ENCODE measurements at regions not wholly inside any gene's neighbourhood (a gene's known extent, or its start where the extent isn't known, plus 50 kb on each side); places are given as distances from the start of the nearest gene placed in this dataset.
"Not testable (repeated sequence)": the region's sequence is repeated elsewhere in the genome, so short reads cannot be mapped to it uniquely, and the experiment has no call there.

DNA sequence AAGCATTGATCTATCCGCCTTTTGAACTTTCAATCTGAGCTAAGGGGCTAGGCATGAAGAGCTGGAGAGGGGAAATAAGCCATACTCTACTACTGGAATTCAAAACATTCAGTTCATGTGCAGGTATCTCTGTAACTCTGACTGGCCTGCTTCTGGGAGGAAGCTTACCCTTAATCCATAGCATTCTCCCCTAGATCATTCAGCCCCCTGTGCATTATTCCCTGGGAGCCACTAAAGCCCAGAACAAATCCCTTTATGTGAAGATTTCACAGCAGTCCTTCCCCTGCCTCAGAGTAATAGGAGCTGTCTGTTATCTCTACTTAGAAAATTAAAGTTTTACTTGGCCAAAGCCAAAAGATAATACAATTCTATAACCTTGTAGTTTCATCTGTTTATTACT, 300.7 kb downstream of the SEC16B start:
- Histone ChIP-seq H3K23ac (ENCODE audit: low read length) (no peak overlapping the region), H4K12ac (ENCODE audit: low read depth, low read length) (no peak overlapping the region), H2AFZ (ENCODE audit: insufficient read depth, low read length, poor library complexity) (no peak overlapping the region), H4K91ac (ENCODE audit: low read depth, low read length) (no peak overlapping the region), H3K27me3 (ENCODE audit: insufficient read depth, low read length) (no peaks in the 10 kb centered on the region), H3K27ac (ENCODE audit: low read depth, low read length) (no peak overlapping the region), H3K4me2 (ENCODE audit: low read length) (no peak overlapping the region), H3K4me1 (ENCODE audit: control insufficient read depth in 1 of 2, insufficient read depth in 2 of 2, low read length in 2 of 2) (peaks cover 0 to 4% of the 10 kb centered on the region in 2 experiments), H3K18ac (ENCODE audit: low read length) (no peak overlapping the region), H2BK12ac (ENCODE audit: low read length) (no peak overlapping the region), H3K36me3 (ENCODE audit: control insufficient read depth in 1 of 2, insufficient read depth in 2 of 2, low read length in 2 of 2) (no peaks in the 10 kb centered on the region), H2AK5ac (ENCODE audit: low read length) (no peak overlapping the region), H2BK120ac (ENCODE audit: insufficient read depth, low read length, poor library complexity) (no peak overlapping the region), H3K4me3 (ENCODE audit: low read depth, low read length) (no peak overlapping the region), H3K79me1 (ENCODE audit: low read length) (no peaks in the 10 kb centered on the region), H3K9ac (ENCODE audit: low read length) (no peak overlapping the region), H4K8ac (ENCODE audit: low read depth, low read length) (no peak overlapping the region), H2BK5ac (ENCODE audit: low read depth, low read length, poor library complexity) (no peak overlapping the region), H3K14ac (ENCODE audit: low read length) (no peak overlapping the region), H3K79me2 (ENCODE audit: control insufficient read depth, insufficient read depth, low read length, poor library complexity) (peaks cover 2% of the 10 kb centered on the region), H3K9me3 (ENCODE audit: insufficient read depth, low read depth, low read length) (no peaks in the 10 kb centered on the region), H3K4ac (ENCODE audit: low read depth, low read length) (no peak overlapping the region)
- WGBS (ENCODE audit: extremely low coverage, insufficient coverage, insufficient read length): no CpG with 5 or more reads among the region's 1 CpG
- DNase-seq: peak; percentile 28 to 73

GRCh38 chr1:177665935-177666334, 303.9 kb downstream of the SEC16B start:
- no CpG with 5 or more reads among the region's 2 CpGs for WGBS (ENCODE audit: extremely low coverage, insufficient coverage, insufficient read length)
- no peak overlapping the region for H4K91ac ChIP-seq (ENCODE audit: low read depth, low read length)
- no peak overlapping the region for H4K8ac ChIP-seq (ENCODE audit: low read depth, low read length)
- no peak overlapping the region for H3K4me3 ChIP-seq (ENCODE audit: low read depth, low read length)
- H3K79me1 ChIP-seq (ENCODE audit: low read length): no peaks in the 10 kb centered on the region
- H3K14ac ChIP-seq (ENCODE audit: low read length): no peak overlapping the region
- H2BK120ac ChIP-seq (ENCODE audit: insufficient read depth, low read length, poor library complexity): no peak overlapping the region
- H2BK12ac ChIP-seq (ENCODE audit: low read length): no peak overlapping the region
- peaks cover 2% of the 10 kb centered on the region for H3K79me2 ChIP-seq (ENCODE audit: control insufficient read depth, insufficient read depth, low read length, poor library complexity)
- H2BK5ac ChIP-seq (ENCODE audit: low read depth, low read length, poor library complexity): no peak overlapping the region
- H3K36me3 ChIP-seq (ENCODE audit: control insufficient read depth in 1 of 2, insufficient read depth in 2 of 2, low read length in 2 of 2): no peaks in the 10 kb centered on the region
- DNase-seq: no peak
- peaks cover 0 to 4% of the 10 kb centered on the region in 2 experiments for H3K4me1 ChIP-seq (ENCODE audit: control insufficient read depth in 1 of 2, insufficient read depth in 2 of 2, low read length in 2 of 2)
- no peaks in the 10 kb centered on the region for H3K27me3 ChIP-seq (ENCODE audit: insufficient read depth, low read length)
- H2AK5ac ChIP-seq (ENCODE audit: low read length): no peak overlapping the region
- H4K12ac ChIP-seq (ENCODE audit: low read depth, low read length): no peak overlapping the region
- no peak overlapping the region for H3K23ac ChIP-seq (ENCODE audit: low read length)
- H2AFZ ChIP-seq (ENCODE audit: insufficient read depth, low read length, poor library complexity): no peak overlapping the region
- H3K18ac ChIP-seq (ENCODE audit: low read length): no peak overlapping the region
- no peak overlapping the region for H3K27ac ChIP-seq (ENCODE audit: low read depth, low read length)
- no peaks in the 10 kb centered on the region for H3K9me3 ChIP-seq (ENCODE audit: insufficient read depth, low read depth, low read length)
- no peak overlapping the region for H3K4ac ChIP-seq (ENCODE audit: low read depth, low read length)
- no peak overlapping the region for H3K9ac ChIP-seq (ENCODE audit: low read length)
- no peak overlapping the region for H3K4me2 ChIP-seq (ENCODE audit: low read length)

- not testable (repeated sequence) for H4K12ac ChIP-seq (ENCODE audit: low read depth, low read length); H2BK5ac ChIP-seq (ENCODE audit: low read depth, low read length, poor library complexity); H3K27ac ChIP-seq (ENCODE audit: low read depth, low read length); H2AK5ac ChIP-seq (ENCODE audit: low read length); H2AFZ ChIP-seq (ENCODE audit: insufficient read depth, low read length, poor library complexity); H3K9me3 ChIP-seq (ENCODE audit: insufficient read depth, low read depth, low read length); H3K4ac ChIP-seq (ENCODE audit: low read depth, low read length); H4K91ac ChIP-seq (ENCODE audit: low read depth, low read length); H2BK120ac ChIP-seq (ENCODE audit: insufficient read depth, low read length, poor library complexity); H4K8ac ChIP-seq (ENCODE audit: low read depth, low read length); H2BK12ac ChIP-seq (ENCODE audit: low read length); H3K4me2 ChIP-seq (ENCODE audit: low read length); H3K79me1 ChIP-seq (ENCODE audit: low read length); H3K18ac ChIP-seq (ENCODE audit: low read length); H3K27me3 ChIP-seq (ENCODE audit: insufficient read depth, low read length); H3K4me3 ChIP-seq (ENCODE audit: low read depth, low read length); H3K36me3 ChIP-seq (ENCODE audit: control insufficient read depth in 1 of 2, insufficient read depth in 2 of 2, low read length in 2 of 2); H3K79me2 ChIP-seq (ENCODE audit: control insufficient read depth, insufficient read depth, low read length, poor library complexity); H3K4me1 ChIP-seq (ENCODE audit: control insufficient read depth in 1 of 2, insufficient read depth in 2 of 2, low read length in 2 of 2); H3K9ac ChIP-seq (ENCODE audit: low read length); H3K23ac ChIP-seq (ENCODE audit: low read length); H3K14ac ChIP-seq (ENCODE audit: low read length)
- DNase-seq: peak in 1 of 2 donors; percentile 8
- no CpG with 5 or more reads among the region's 4 CpGs for WGBS (ENCODE audit: extremely low coverage, insufficient coverage, insufficient read length)
Measured at GRCh38 chr1:177664742-177665141, 305.1 kb downstream of the SEC16B start.

DNA sequence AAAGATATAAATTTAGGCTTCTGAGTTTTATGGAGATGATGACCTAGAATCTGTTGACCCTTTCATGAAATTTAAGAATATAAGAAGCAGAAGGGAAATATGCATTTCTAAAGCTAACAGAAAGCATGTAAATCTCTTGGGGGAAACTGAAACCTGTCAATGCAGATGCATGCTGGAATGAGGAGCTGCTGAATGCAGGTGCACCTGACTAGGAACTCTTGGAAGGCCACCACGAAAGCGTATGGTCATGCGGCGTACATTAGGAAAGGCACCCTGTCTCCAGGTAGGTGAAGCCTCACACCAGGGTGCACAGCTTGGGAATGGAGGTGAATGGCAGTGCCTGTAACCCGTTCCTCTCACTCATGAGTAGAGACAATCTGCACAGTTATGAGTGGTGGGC, 309.7 kb downstream of the SEC16B start:
- Histone ChIP-seq H3K4ac (ENCODE audit: low read depth, low read length) (no peak overlapping the region), H2BK12ac (ENCODE audit: low read length) (no peak overlapping the region), H3K18ac (ENCODE audit: low read length) (no peak overlapping the region), H2BK5ac (ENCODE audit: low read depth, low read length, poor library complexity) (no peak overlapping the region), H3K27ac (ENCODE audit: low read depth, low read length) (no peak overlapping the region), H3K79me2 (ENCODE audit: control insufficient read depth, insufficient read depth, low read length, poor library complexity) (no peaks in the 10 kb centered on the region), H3K79me1 (ENCODE audit: low read length) (no peaks in the 10 kb centered on the region), H3K4me3 (ENCODE audit: low read depth, low read length) (no peak overlapping the region), H2AK5ac (ENCODE audit: low read length) (no peak overlapping the region), H2AFZ (ENCODE audit: insufficient read depth, low read length, poor library complexity) (no peak overlapping the region), H3K14ac (ENCODE audit: low read length) (no peak overlapping the region), H3K4me1 (ENCODE audit: control insufficient read depth in 1 of 2, insufficient read depth in 2 of 2, low read length in 2 of 2) (no peaks in the 10 kb centered on the region), H3K23ac (ENCODE audit: low read length) (no peak overlapping the region), H3K9ac (ENCODE audit: low read length) (no peak overlapping the region), H3K9me3 (ENCODE audit: insufficient read depth, low read depth, low read length) (no peaks in the 10 kb centered on the region), H3K4me2 (ENCODE audit: low read length) (no peak overlapping the region), H4K12ac (ENCODE audit: low read depth, low read length) (no peak overlapping the region), H3K36me3 (ENCODE audit: control insufficient read depth in 1 of 2, insufficient read depth in 2 of 2, low read length in 2 of 2) (no peaks in the 10 kb centered on the region), H4K91ac (ENCODE audit: low read depth, low read length) (no peak overlapping the region), H2BK120ac (ENCODE audit: insufficient read depth, low read length, poor library complexity) (no peak overlapping the region), H4K8ac (ENCODE audit: low read depth, low read length) (no peak overlapping the region), H3K27me3 (ENCODE audit: insufficient read depth, low read length) (no peaks in the 10 kb centered on the region)
- WGBS (ENCODE audit: extremely low coverage, insufficient coverage, insufficient read length): no CpG with 5 or more reads among the region's 5 CpGs
- no peak for DNase-seq
